ENCODE measurements at regions not wholly inside any gene's neighbourhood (a gene's known extent, or its start where the extent isn't known, plus 50 kb on each side); places are given as distances from the start of the nearest gene placed in this dataset.

GRCh38 chr15:31156808-31157207 is 55.3 kb upstream of the TRPM1 start:
- TF ChIP-seq SETDB1 (IDR thresholded peaks at IDR 0.05; ENCODE audit: insufficient read length, low read length) (no peak), MZF1 (tag by site-specific recombination; IDR thresholded peaks at IDR 0.05; ENCODE audit: borderline replicate concordance) (no peak), YY1 (tag by site-specific recombination; IDR thresholded peaks at IDR 0.05) (no peak), REPIN1 (tag by site-specific recombination; IDR thresholded peaks at IDR 0.05; ENCODE audit: low read depth) (no peak), ZNF223 (tag by site-specific recombination; IDR thresholded peaks at IDR 0.05) (no peak), ZNF311 (tag by site-specific recombination; IDR thresholded peaks at IDR 0.05; ENCODE audit: borderline replicate concordance) (no peak), ZNF121 (tag by site-specific recombination; IDR thresholded peaks at IDR 0.05) (no peak), REST (tag by site-specific recombination; IDR thresholded peaks at IDR 0.05) (no peak), ZNF776 (tag by site-specific recombination; IDR thresholded peaks at IDR 0.05; ENCODE audit: borderline replicate concordance) (no peak), ZBTB20 (tag by site-specific recombination; IDR thresholded peaks at IDR 0.05) (no peak), ZNF416 (tag by site-specific recombination; IDR thresholded peaks at IDR 0.05) (no peak), ATF2 (tag by site-specific recombination; IDR thresholded peaks at IDR 0.05; ENCODE audit: low read depth) (no peak), ZNF692 (tag by site-specific recombination; IDR thresholded peaks at IDR 0.05) (no peak)
- TF ChIP-seq, protein P1, sequence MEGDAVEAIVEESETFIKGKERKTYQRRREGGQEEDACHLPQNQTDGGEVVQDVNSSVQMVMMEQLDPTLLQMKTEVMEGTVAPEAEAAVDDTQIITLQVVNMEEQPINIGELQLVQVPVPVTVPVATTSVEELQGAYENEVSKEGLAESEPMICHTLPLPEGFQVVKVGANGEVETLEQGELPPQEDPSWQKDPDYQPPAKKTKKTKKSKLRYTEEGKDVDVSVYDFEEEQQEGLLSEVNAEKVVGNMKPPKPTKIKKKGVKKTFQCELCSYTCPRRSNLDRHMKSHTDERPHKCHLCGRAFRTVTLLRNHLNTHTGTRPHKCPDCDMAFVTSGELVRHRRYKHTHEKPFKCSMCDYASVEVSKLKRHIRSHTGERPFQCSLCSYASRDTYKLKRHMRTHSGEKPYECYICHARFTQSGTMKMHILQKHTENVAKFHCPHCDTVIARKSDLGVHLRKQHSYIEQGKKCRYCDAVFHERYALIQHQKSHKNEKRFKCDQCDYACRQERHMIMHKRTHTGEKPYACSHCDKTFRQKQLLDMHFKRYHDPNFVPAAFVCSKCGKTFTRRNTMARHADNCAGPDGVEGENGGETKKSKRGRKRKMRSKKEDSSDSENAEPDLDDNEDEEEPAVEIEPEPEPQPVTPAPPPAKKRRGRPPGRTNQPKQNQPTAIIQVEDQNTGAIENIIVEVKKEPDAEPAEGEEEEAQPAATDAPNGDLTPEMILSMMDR (tag by site-specific recombination; IDR thresholded peaks at IDR 0.05) = no peak
